ENCODE measurements at regions not wholly inside any gene's neighbourhood (a gene's known extent, or its start where the extent isn't known, plus 50 kb on each side); places are given as distances from the start of the nearest gene placed in this dataset.

GRCh38 chr12:43087195-43088091 is 464.6 kb downstream of the ADAMTS20 start:
- no peak for FAIRE-seq

GRCh38 chr12:43079476-43079875 is 472.5 kb downstream of the ADAMTS20 start:
- FAIRE-seq: no peak

GRCh38 chr12:43078976-43079375 is 473.0 kb downstream of the ADAMTS20 start:
- FAIRE-seq: no peak

DNA sequence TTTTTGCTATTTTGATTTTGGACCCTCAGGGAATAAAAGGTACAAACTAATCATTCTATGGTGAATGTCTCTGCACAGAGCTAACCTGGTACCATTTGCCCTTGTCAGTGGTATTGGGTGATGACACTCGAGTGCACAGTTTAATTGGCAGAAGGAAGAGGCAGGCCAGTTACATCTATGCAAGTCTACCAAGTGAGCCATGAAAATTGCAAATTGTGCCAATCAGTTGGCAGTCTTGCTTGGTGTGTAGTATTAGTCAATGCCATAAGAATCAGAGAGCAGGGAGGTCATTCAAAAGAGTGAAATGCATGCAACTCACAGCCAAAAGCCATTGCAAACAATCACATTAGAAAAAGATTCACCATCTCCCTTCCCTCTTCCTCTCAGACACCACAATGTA is 479.6 kb downstream of the ADAMTS20 start:
- no peak for FAIRE-seq

- no peak for FAIRE-seq
Observed at GRCh38 chr12:43069768-43070221, 480.2 kb upstream of the PRICKLE1 start.

DNA sequence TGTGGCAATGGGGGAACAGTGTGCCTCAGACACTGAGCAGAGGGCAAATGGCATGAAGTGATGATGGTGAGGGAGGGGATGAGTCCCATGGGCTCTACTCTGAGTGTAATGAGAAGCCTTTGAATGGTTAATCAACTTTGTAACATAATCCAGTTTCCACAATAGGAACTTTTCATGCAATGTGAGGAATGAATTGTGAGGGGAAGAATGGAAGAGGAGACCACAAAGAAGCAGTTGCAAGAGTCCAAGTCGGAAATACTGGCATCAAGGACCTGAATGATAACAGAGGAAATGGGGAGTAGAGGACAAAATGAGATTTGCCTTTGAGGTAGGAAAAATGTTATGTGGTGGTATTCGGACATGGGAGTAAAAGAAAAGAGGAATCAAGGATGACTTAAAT is 476.9 kb upstream of the PRICKLE1 start:
- no peak for FAIRE-seq

- FAIRE-seq: no peak
Observed at GRCh38 chr12:43063650-43064049, 474.1 kb upstream of the PRICKLE1 start.

DNA sequence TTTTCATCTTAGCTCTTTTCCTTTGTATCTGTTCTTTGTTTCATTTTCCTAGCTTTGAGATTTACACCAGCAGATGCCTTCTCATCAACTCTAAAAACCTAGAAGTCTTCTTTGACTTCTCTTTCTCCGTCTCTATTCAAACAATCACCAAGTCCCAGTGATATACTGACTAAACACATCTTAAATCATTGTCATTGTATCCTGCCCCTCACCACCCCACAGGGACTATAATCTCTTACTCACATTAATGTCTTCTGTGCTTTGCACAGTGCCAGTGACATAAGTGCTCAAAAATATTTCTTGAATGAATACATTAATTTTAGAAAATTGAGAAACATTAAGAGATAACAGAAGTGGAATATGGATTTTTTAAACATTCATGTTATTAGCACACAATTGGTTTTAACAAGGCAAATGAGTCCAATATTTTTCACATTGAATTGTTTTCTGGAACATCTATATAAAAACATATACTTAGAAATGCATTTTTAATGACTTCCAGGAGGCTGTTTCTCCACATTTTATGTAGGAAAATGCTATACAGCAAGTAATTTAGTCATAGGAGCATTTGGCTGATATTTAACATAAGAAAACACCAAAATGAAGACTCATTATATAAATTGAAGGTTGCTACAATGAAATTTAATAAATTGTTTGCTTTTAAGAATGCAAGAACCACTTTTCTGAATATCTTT is 472.8 kb upstream of the PRICKLE1 start:
- FAIRE-seq: no peak

GRCh38 chr12:43060742-43061141 is 471.2 kb upstream of the PRICKLE1 start:
- no peak for FAIRE-seq

DNA sequence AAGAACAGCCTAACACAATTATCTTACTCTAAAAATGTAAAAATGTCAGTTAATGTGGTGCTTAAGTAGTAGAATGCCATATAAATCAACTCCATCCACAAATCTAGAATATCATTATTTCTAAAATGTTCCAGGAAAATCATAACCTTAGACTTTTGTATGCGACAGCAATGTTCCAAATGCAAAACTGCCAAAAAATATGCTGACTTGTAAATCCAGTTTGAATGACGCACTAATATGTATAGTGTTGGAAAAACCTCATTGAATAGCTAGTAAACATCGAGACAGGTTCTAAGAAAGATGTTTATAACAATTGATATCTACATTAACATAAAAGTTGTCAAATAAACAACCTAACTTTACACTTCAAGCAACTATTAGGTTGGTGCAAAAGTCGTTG is 469.1 kb upstream of the PRICKLE1 start:
- FAIRE-seq: no peak

DNA sequence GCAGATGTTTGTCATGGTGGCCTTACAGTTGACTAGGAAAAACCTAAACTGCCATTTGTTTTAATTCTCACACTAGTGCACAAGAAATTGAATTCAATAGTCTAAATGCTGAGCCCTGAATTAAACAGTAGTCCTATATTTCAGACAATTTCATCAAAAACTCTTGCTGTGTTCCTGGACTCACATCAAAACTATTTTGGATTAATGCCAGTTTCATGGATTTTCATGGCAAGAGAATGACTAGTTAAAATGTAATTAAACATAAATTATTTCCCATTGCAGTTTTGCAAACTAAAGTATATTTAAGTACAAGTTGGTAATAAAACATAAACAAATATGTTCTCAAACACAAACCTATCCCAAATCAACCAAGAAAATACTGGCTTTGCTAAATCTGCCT is 468.0 kb upstream of the PRICKLE1 start:
- FAIRE-seq: no peak

DNA sequence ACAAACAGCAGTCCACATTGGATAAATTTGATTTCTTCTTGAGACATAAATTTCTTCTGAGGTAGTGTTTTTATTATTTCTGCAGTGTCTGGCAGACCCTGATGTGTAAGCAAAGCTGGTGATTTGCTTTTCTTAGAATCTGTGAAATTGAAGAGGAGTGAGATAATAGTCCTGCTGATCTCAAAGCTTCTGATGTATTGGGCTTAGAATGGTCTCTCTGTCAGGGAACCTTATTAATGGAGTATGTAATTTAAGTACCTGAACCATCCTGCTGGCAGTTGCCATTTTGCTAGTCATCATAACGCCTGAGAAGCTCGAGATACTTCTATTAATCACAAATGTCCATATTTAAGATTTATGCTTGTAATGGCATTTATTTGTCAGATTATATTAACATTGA is 464.5 kb upstream of the PRICKLE1 start:
- no peak for FAIRE-seq

- FAIRE-seq: no peak
Observed at GRCh38 chr12:43052441-43052840, 462.9 kb upstream of the PRICKLE1 start.

GRCh38 chr12:43044241-43044640 is 454.7 kb upstream of the PRICKLE1 start:
- no peak for FAIRE-seq

- FAIRE-seq: no peak
Observed at GRCh38 chr12:43038991-43039390, 449.4 kb upstream of the PRICKLE1 start.

DNA sequence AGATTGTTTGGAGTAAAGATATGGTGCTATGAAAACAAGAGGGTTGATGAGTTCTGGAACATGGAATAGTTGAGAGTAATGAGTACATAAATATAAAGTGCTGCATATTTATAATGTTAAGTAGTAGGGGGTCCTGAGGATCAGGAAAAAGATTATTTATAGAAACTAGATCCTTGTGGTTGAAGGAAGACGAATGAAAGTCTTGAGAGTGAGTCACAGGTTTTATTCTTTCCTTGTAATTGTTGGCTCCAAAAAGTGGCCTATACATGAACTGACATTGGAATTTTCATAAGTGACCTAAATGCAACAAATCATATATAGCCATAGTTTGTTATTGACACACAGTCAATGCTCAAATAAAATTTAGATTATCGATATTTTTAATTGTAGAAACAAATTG is 440.4 kb upstream of the PRICKLE1 start:
- FAIRE-seq: no peak

- no peak for FAIRE-seq
Observed at GRCh38 chr12:43028826-43029225, 439.3 kb upstream of the PRICKLE1 start.

DNA sequence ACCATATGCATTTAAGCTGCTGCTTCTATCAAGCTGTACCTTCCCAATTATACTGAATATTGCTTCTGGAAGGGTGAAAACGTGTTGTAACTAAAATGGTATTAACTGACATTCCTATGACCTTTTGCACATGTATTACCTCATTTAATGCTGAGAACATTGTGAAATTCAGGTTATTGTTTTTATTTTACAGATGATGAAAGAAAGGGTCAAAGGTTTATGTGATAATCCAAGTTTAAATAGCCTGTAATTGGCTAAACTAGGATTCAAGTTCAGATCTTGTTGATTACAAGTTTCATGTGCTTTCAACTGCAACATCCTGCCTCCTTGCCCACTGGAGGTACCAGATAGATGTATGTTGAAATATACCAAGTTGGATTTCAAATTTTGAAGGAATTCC is 433.3 kb upstream of the PRICKLE1 start:
- FAIRE-seq: no peak

- no peak for FAIRE-seq
Observed at GRCh38 chr12:43015090-43015737, 425.7 kb upstream of the PRICKLE1 start.

DNA sequence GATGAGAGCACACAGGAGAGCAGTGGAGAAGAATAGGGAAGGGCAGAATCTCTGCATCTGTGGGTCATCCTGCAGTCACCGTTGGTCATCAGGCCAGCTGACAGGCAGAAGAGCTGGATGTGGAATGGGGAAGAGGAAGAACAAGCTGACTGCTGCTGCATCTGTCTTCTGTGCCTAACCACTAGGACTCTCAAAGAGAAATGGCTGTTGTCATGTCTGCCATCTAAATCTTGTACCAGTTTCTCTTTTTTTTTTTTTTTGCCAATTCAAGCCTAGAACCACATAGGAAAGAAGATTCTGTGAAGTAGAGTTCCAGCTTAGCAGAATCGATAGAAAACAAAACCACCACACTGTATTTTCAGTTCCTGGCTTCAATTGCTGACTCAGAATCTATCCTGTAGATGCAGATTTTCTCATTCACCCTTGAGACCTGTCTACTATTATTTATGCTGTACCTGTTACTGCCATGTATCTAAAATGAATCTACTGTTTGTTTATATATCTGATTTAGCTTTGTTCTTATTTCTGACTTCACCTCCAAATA is 421.9 kb upstream of the PRICKLE1 start:
- FAIRE-seq: no peak

DNA sequence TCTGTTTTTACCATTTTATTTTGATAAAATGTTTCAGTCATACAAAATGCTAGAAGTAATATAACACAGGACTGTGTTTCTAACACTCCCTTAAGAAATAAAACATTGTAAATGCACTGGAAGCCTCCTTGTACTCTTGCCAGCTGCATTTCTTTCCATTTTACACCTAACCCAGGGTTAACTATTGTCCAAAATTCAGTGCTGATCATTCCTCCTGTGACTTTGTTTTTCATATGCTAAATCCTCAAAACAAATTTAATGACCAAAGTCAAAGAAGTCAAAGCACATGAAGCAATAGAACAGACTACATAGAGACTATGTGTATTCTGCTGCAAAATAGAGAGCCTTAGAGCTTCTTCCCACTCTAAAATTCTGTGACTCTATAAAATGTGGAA is 420.3 kb upstream of the PRICKLE1 start:
- FAIRE-seq: no peak

- no peak for FAIRE-seq
Observed at GRCh38 chr12:43008953-43009845, 419.7 kb upstream of the PRICKLE1 start.

Data from G401.6 (cell line).